AG04449 (cell line): ENCODE measurements at regions not wholly inside any gene's neighbourhood (a gene's known extent, or its start where the extent isn't known, plus 50 kb on each side); places are given as distances from the start of the nearest gene placed in this dataset.

Experiments
- CTCF ChIA-PET: fragments of 350-600 bp; formaldehyde crosslinking; extraction: SDS; loops from one replicate; lab custom pipeline; 2021; ENCODE audit warnings: antibody characterized with exemption; lab: Yijun Ruan, JAX
- POLR2A ChIA-PET: fragments of 400-600, 350-600 bp; formaldehyde crosslinking; extraction: SDS; loops from one replicate; lab custom pipeline; 2020; ENCODE audit warnings: antibody characterized with exemption, inconsistent platforms; lab: Yijun Ruan, JAX
- DNase-seq: peaks from one replicate; pipeline ENCODE4 v3.0.0-alpha.2; 2010; ENCODE audit warnings: low read depth, low spot score
- H3K4me3 ChIP-seq: 2 replicates; pipeline ENCODE4 v1.5.1; 2011; ENCODE audit warnings: low read depth, mild to moderate bottlenecking, control low read depth, low read length
- TF ChIP-seq, protein P1 (sequence below): IDR thresholded peaks from one replicate; pipeline ENCODE4 v1.5.1; 2011; ENCODE audit warnings: mild to moderate bottlenecking, moderate library complexity, low read length, control low read depth, inconsistent platforms; ENCODE audit not compliant: insufficient read depth; ENCODE audit errors: missing control alignments

DNA sequence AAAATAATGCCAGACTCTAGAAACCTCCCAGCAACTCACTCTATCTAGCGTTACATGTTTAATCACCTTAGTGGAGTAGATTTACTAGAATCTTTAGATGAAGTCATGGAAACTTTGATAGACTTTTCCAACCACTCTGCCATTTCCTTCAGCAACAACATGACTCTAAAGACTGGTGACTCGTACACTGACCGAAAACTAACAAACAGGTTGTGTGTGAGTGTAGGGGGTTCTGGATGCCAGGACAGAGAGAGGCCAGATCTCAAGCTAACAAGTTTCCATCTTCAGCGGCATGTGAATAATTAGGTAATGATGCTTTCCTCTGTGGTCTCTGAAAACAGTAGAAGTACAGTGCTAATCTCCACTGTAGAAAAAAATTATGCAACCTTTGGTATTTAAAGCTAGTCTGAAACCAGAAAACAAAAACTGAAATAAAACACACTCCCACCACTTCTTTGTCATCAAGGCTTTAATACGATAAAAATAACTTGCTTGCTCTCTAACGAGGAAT, 286.4 kb downstream of the PRDM5 start:
- CTCF ChIA-PET: no interaction called here
- TF ChIP-seq, protein P1, sequence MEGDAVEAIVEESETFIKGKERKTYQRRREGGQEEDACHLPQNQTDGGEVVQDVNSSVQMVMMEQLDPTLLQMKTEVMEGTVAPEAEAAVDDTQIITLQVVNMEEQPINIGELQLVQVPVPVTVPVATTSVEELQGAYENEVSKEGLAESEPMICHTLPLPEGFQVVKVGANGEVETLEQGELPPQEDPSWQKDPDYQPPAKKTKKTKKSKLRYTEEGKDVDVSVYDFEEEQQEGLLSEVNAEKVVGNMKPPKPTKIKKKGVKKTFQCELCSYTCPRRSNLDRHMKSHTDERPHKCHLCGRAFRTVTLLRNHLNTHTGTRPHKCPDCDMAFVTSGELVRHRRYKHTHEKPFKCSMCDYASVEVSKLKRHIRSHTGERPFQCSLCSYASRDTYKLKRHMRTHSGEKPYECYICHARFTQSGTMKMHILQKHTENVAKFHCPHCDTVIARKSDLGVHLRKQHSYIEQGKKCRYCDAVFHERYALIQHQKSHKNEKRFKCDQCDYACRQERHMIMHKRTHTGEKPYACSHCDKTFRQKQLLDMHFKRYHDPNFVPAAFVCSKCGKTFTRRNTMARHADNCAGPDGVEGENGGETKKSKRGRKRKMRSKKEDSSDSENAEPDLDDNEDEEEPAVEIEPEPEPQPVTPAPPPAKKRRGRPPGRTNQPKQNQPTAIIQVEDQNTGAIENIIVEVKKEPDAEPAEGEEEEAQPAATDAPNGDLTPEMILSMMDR: no peak
- no peak for DNase-seq
- POLR2A ChIA-PET: no interaction called here
- H3K4me3 ChIP-seq: no peak overlapping the region

DNA sequence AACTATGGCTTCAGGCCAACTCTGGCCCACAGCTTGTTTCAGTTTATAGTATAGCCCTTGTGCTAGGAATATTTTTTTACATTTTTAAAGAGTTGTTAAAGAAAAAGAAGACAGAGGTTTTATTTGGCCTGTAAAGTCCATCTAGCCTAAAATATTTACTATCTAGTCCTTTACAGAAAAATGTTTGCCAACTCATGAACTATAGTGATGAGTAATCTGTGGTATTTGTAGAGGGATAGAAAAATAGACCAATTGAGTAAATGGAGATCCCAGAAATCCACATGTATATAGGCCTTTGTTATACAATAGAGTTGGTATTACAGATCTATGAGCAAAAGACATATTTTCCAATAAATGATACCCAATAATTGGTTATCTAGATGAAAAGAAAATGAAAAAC, 288.7 kb downstream of the PRDM5 start:
- H3K4me3 ChIP-seq: no peak overlapping the region
- TF ChIP-seq, protein P1: no peak
- ChIA-PET POLR2A (no interaction called here), CTCF (no interaction called here)
- DNase-seq: no peak

DNA sequence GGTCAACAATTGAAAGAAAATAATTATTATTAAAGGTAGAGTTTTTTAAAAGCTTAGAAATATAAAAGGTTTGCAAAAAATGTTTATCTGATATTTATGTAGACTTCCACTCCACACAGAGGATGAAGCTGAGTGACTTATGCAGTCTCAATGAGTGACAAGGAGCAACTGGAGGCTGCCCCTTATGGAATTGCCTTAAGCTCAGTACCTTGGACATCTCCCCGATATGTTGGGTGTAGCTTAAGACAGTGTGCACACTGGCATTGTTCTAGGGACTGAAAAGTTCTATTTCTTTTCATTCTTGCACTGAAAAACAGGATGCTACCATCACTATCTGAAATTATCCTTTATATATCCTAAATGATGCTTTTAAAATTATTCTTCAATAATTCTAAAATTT, 292.1 kb downstream of the PRDM5 start:
- CTCF ChIA-PET: no interaction called here
- POLR2A ChIA-PET: no interaction called here
- no peak overlapping the region for H3K4me3 ChIP-seq
- TF ChIP-seq, protein P1: no peak
- no peak for DNase-seq

DNA sequence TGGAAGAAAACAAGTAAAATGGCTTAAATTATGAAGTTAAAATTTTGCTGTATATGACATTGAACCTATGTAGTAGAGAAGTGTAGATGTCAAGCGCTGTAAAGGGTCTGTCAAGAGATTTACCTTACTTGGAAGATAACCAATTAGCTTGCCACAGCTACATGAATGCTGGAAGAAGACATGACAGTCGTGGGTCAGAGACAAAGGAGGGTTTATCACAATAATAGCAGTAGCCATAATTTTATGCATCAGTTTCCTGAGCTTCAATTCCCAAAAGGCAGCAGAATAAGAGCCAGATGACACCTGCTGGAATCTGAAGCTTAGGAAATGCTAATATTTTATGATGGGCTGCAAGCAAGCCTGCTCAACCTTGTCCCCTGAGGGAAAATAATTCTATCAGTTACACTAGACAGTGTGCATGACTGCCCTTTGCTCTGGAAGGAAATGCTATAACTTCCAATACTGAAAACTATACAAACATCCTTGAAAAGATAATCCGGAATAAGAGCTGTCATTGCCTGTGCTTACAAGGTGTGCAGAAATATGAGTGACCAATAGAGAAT, 292.9 kb downstream of the PRDM5 start:
- no peak overlapping the region for H3K4me3 ChIP-seq
- ChIA-PET POLR2A (no interaction called here), CTCF (no interaction called here)
- DNase-seq: no peak
- TF ChIP-seq, protein P1: no peak

DNA sequence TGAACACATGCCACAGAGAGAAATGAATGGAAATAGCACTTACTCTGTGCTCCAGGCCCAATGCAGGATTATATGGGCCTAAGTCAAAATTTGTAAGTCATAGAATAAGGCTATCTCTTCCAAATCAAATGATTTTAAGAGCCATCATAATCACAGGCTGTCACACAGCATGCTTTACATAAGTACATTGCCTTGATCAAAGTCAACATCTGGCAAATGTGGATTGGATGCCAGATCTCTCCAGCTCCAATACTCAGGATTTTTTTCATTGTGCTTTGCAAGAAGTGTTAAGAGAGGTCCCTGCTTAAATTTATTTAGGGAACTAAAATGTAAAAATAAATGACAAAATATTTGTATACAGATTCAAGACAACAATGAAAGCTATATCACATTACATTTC, 299.9 kb downstream of the PRDM5 start:
- TF ChIP-seq, protein P1: no peak
- DNase-seq: no peak
- CTCF ChIA-PET: no interaction called here

DNA sequence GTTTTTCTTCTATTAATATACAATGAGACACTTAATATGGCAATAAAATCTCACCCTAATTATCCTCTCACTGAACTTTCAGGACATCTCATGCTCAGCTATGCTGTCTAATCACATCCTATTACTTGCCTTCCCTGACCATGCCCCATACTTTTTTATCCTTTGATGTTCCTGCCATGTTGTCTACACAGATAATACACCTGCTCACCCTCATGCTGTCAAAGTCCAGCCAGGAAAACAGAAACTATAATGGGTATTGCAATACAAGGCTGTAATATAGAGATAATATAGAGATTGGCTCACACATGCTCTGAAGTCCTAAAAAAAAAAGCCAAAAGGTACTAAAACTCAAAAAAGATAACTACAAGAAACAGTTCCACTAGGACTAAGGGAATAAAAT, 305.4 kb downstream of the PRDM5 start:
- TF ChIP-seq, protein P1: no peak
- ChIA-PET CTCF (no interaction called here), POLR2A (no interaction called here)
- DNase-seq: no peak
- no peak overlapping the region for H3K4me3 ChIP-seq

More for the DNA sequence above, 299.9 kb downstream of the PRDM5 start:
- H3K4me3 ChIP-seq: no peak overlapping the region
- POLR2A ChIA-PET: no interaction called here
